AML-193 (cell line): ENCODE measurements at regions not wholly inside any gene's neighbourhood (a gene's known extent, or its start where the extent isn't known, plus 50 kb on each side); places are given as distances from the start of the nearest gene placed in this dataset.
"Not testable (repeated sequence)": the region's sequence is repeated elsewhere in the genome, so short reads cannot be mapped to it uniquely, and the experiment has no call there.

Source experiments
- DNase-seq, 2 experiments: peaks; one replicate each; lab custom pipeline; 2025; lab: John Stamatoyannopoulos, UW

- no peak for DNase-seq
Measured at GRCh38 chr6:23510778-23511510, 615.1 kb upstream of the NRSN1 start.

GRCh38 chr6:23511817-23512216 is 614.2 kb upstream of the NRSN1 start:
- no peak for DNase-seq

GRCh38 chr6:23518294-23518693 is 607.7 kb upstream of the NRSN1 start:
- no peak for DNase-seq

- DNase-seq, result no peak
Measured at GRCh38 chr6:23522792-23523547, 603.0 kb upstream of the NRSN1 start.

- DNase-seq, result no peak
Measured at GRCh38 chr6:23523771-23524170, 602.2 kb upstream of the NRSN1 start.

- no peak for DNase-seq
Measured at GRCh38 chr6:23524548-23524947, 601.5 kb upstream of the NRSN1 start.

- no peak for DNase-seq
Measured at GRCh38 chr6:23526526-23526925, 599.5 kb upstream of the NRSN1 start.

GRCh38 chr6:23529902-23530301 is 596.1 kb upstream of the NRSN1 start:
- DNase-seq, result no peak

- no peak for DNase-seq
Measured at GRCh38 chr6:23531666-23532065, 594.3 kb upstream of the NRSN1 start.

GRCh38 chr6:23532227-23532626 is 593.8 kb upstream of the NRSN1 start:
- no peak for DNase-seq

GRCh38 chr6:23533311-23533710 is 592.7 kb upstream of the NRSN1 start:
- no peak for DNase-seq

- DNase-seq, result no peak
Measured at GRCh38 chr6:23533944-23534343, 592.1 kb upstream of the NRSN1 start.

GRCh38 chr6:23534351-23534750 is 591.7 kb upstream of the NRSN1 start:
- no peak for DNase-seq

GRCh38 chr6:23535101-23535500 is 590.9 kb upstream of the NRSN1 start:
- DNase-seq, result no peak

- no peak for DNase-seq
Measured at GRCh38 chr6:23537828-23538227, 588.2 kb upstream of the NRSN1 start.

- DNase-seq, result no peak
Measured at GRCh38 chr6:23547851-23548250, 578.2 kb upstream of the NRSN1 start.

- DNase-seq, result not testable (repeated sequence)
Measured at GRCh38 chr6:23554953-23555352, 571.1 kb upstream of the NRSN1 start.

- no peak for DNase-seq
Measured at GRCh38 chr6:23559587-23560343, 566.2 kb upstream of the NRSN1 start.

GRCh38 chr6:23561732-23562131 is 564.3 kb upstream of the NRSN1 start:
- no peak for DNase-seq

GRCh38 chr6:23562554-23562953 is 563.5 kb upstream of the NRSN1 start:
- DNase-seq, result no peak

GRCh38 chr6:23563323-23563722 is 562.7 kb upstream of the NRSN1 start:
- no peak for DNase-seq

GRCh38 chr6:23566418-23566817 is 559.6 kb upstream of the NRSN1 start:
- DNase-seq, result no peak

- no peak for DNase-seq
Measured at GRCh38 chr6:23568292-23568691, 557.7 kb upstream of the NRSN1 start.
